H1 (cell line): ENCODE measurements at regions not wholly inside any gene's neighbourhood (a gene's known extent, or its start where the extent isn't known, plus 50 kb on each side); places are given as distances from the start of the nearest gene placed in this dataset.
"Not testable (repeated sequence)": the region's sequence is repeated elsewhere in the genome, so short reads cannot be mapped to it uniquely, and the experiment has no call there.

Experiments
- CTCF ChIA-PET: fragments of 300-600 bp; sonication (Branson Sonifier 250); formaldehyde crosslinking; loops from one replicate; lab custom pipeline; 2021; ENCODE audit not compliant: partially characterized antibody; lab: Charles Lee
- POLR2A ChIA-PET: fragments of 300-600 bp; sonication (Branson Sonifier 250); formaldehyde crosslinking; loops from one replicate; lab custom pipeline; 2021; ENCODE audit warnings: inconsistent platforms; ENCODE audit not compliant: partially characterized antibody; lab: Charles Lee
- DNase-seq, 2 experiments: peaks; one replicate each; pipeline versions ENCODE4 v3.0.0 to v3.0.0-alpha.2; 2010 to 2022; ENCODE audit warnings: low spot score in 2 of 2, low read depth in 1 of 2, mixed read lengths in 1 of 2
- FAIRE-seq: peaks from 2 replicates; lab custom pipeline; 2011; peaks lifted over from hg19 to GRCh38; lab: Jason Lieb, UNC
- H2AFZ ChIP-seq: 2 replicates; pipeline ENCODE4 v1.8.1; 2012; ENCODE audit warnings: low read length, inconsistent platforms
- H2AK5ac ChIP-seq: 2 replicates; pipeline ENCODE4 v1.6.1; 2013; ENCODE audit warnings: low read depth, low read length
- H2BK120ac ChIP-seq: replicated peaks from 2 replicates; pipeline ENCODE3; 2013; ENCODE audit warnings: low read depth, low read length, inconsistent platforms
- H2BK12ac ChIP-seq: 2 replicates; pipeline ENCODE4 v1.6.1; 2013; ENCODE audit warnings: low read depth, low read length
- H2BK15ac ChIP-seq: 2 replicates; pipeline ENCODE4 v1.6.1; 2013; ENCODE audit warnings: low read length
- H2BK20ac ChIP-seq: 2 replicates; pipeline ENCODE4 v1.6.1; 2013; ENCODE audit warnings: low read length
- H2BK5ac ChIP-seq: 2 replicates; pipeline ENCODE4 v1.6.1; 2013; ENCODE audit warnings: low read depth, low read length
- H3K14ac ChIP-seq: 2 replicates; pipeline ENCODE4 v1.6.1; 2013; ENCODE audit warnings: inconsistent platforms; ENCODE audit not compliant: insufficient read length
- H3K18ac ChIP-seq: 2 replicates; pipeline ENCODE4 v1.6.1; 2013; ENCODE audit warnings: low read length; ENCODE audit errors: extremely low read depth
- H3K23ac ChIP-seq: 2 replicates; pipeline ENCODE4 v1.6.1; 2013; ENCODE audit warnings: inconsistent platforms; ENCODE audit not compliant: insufficient read length
- H3K23me2 ChIP-seq: 2 replicates; pipeline ENCODE4 v1.6.1; 2013; ENCODE audit warnings: low read depth, low read length
- H3K27ac ChIP-seq: 2 replicates; pipeline ENCODE4 v1.6.1; 2011; ENCODE audit warnings: low read depth, low read length, inconsistent platforms
- H3K27me3 ChIP-seq, 4 experiments: replicated peaks in 1 of 4; 1 replicate in 1 of 4; 2 replicates in 3 of 4; pipeline versions ENCODE4 v1.6.1 to v1.8.1; 2011 to 2013; ENCODE audit warnings: low read length in 3 of 4, mild to moderate bottlenecking in 3 of 4, inconsistent platforms in 2 of 4, mixed read lengths in 2 of 4, moderate library complexity in 1 of 4; ENCODE audit not compliant: control insufficient read depth in 3 of 4, insufficient read depth in 3 of 4; ENCODE audit errors: extremely low read depth in 1 of 4
- H3K36me3 ChIP-seq, 4 experiments: 2 replicates each; pipeline versions ENCODE4 v1.6.1 to v1.8.1; 2011 to 2013; ENCODE audit warnings: mild to moderate bottlenecking in 4 of 4, low read length in 3 of 4, moderate library complexity in 2 of 4, control low read depth in 1 of 4, inconsistent platforms in 1 of 4; ENCODE audit not compliant: insufficient read depth in 4 of 4, control insufficient read depth in 2 of 4
- H3K4ac ChIP-seq: replicated peaks from 2 replicates; pipeline ENCODE3; 2013; ENCODE audit warnings: low read length, low read depth, mixed read lengths, inconsistent platforms; ENCODE audit not compliant: insufficient read length
- H3K4me1 ChIP-seq, 4 experiments: replicated peaks in 1 of 4; 1 replicate in 1 of 4; 2 replicates in 3 of 4; pipeline versions ENCODE4 v1.6.1 to v1.8.1; 2011 to 2013; ENCODE audit warnings: low read length in 3 of 4, inconsistent platforms in 2 of 4, mixed read lengths in 1 of 4; ENCODE audit not compliant: insufficient read depth in 4 of 4, control insufficient read depth in 3 of 4
- H3K4me2 ChIP-seq, 2 experiments: 2 replicates each; pipeline versions ENCODE4 v1.6.1 to v1.8.1; 2011 to 2013; ENCODE audit warnings: low read depth in 2 of 2, low read length in 2 of 2, control low read depth in 1 of 2, inconsistent platforms in 1 of 2, mild to moderate bottlenecking in 1 of 2; ENCODE audit not compliant: insufficient read depth in 1 of 2
- H3K4me3 ChIP-seq, 4 experiments: fragments of 200-600, 300-600 bp in 1 of 4; sonication (generic), shearing (Covaris generic), sonication (Bioruptor Twin) in 1 of 4; 2 replicates each; pipeline versions ENCODE4 v1.5.1 to v1.8.1; 2011 to 2016; ENCODE audit warnings: low read length in 4 of 4, low read depth in 3 of 4, control low read depth in 2 of 4, inconsistent platforms in 2 of 4, mild to moderate bottlenecking in 2 of 4, mixed read lengths in 1 of 4, moderate library complexity in 1 of 4; ENCODE audit not compliant: insufficient read depth in 2 of 4; ENCODE audit errors: extremely low read depth in 1 of 4
- H3K56ac ChIP-seq: replicated peaks from 2 replicates; pipeline ENCODE3; 2013; ENCODE audit warnings: low read depth, mild to moderate bottlenecking, mixed read lengths, low read length, inconsistent platforms; ENCODE audit not compliant: insufficient read length
- H3K79me1 ChIP-seq: 2 replicates; pipeline ENCODE4 v1.6.1; 2013; ENCODE audit warnings: low read depth, low read length, control low read depth
- H3K79me2 ChIP-seq, 2 experiments: 2 replicates each; pipeline versions ENCODE4 v1.6.1 to v1.8.1; 2012 to 2013; ENCODE audit warnings: low read length in 2 of 2, mild to moderate bottlenecking in 2 of 2, inconsistent platforms in 1 of 2; ENCODE audit not compliant: insufficient read depth in 2 of 2, control insufficient read depth in 1 of 2
- H3K9ac ChIP-seq, 4 experiments: replicated peaks in 1 of 4; 1 replicate in 1 of 4; 2 replicates in 3 of 4; pipeline versions ENCODE4 v1.6.1 to v1.8.1; 2011 to 2013; ENCODE audit warnings: low read depth in 3 of 4, low read length in 3 of 4, control low read depth in 2 of 4, mild to moderate bottlenecking in 2 of 4, moderate library complexity in 2 of 4, inconsistent platforms in 1 of 4; ENCODE audit errors: extremely low read depth in 1 of 4
- H3K9me3 ChIP-seq, 2 experiments: 2 replicates each; pipeline versions ENCODE4 v1.6.1 to v1.8.1; 2012 to 2013; ENCODE audit warnings: mild to moderate bottlenecking in 2 of 2, moderate library complexity in 2 of 2, control low read depth in 1 of 2, inconsistent platforms in 1 of 2, low read depth in 1 of 2, low read length in 1 of 2, mixed read lengths in 1 of 2; ENCODE audit not compliant: insufficient read depth in 2 of 2
- H4K20me1 ChIP-seq, 2 experiments: replicated peaks in 1 of 2; 2 replicates each; pipeline versions ENCODE3 to v1.8.1; 2011 to 2013; ENCODE audit warnings: inconsistent platforms in 2 of 2, low read length in 2 of 2, mild to moderate bottlenecking in 1 of 2; ENCODE audit not compliant: insufficient read depth in 2 of 2, control insufficient read depth in 1 of 2
- H4K5ac ChIP-seq: 2 replicates; pipeline ENCODE4 v1.6.1; 2013; ENCODE audit warnings: low read length, low read depth, mixed read lengths, inconsistent platforms; ENCODE audit not compliant: insufficient read length
- H4K8ac ChIP-seq: 2 replicates; pipeline ENCODE4 v1.8.0; 2013; ENCODE audit warnings: mild to moderate bottlenecking, moderate library complexity, low read length, inconsistent platforms; ENCODE audit not compliant: insufficient read depth; ENCODE audit errors: extremely low read depth
- H4K91ac ChIP-seq: replicated peaks from 2 replicates; pipeline ENCODE3; 2013; ENCODE audit warnings: low read length, mixed read lengths, inconsistent platforms; ENCODE audit not compliant: insufficient read length
- WGBS, 2 experiments: shearing (Covaris generic) in 1 of 2; methylation state at CpG; one replicate each; pipeline versions ENCODE4 v1.1.6 to v1.1.7; 2013 to 2015; ENCODE audit warnings: low lambda C conversion rate in 2 of 2, mixed read lengths in 2 of 2, inconsistent platforms in 1 of 2, low coverage in 1 of 2, missing lambda C conversion rate in 1 of 2; ENCODE audit not compliant: insufficient replicate concordance in 2 of 2, insufficient coverage in 1 of 2, insufficient read length in 1 of 2; ENCODE audit errors: extremely low coverage in 1 of 2, missing lambda C conversion rate in 1 of 2; 5-methylcytosine and 5-hydroxymethylcytosine counted together

DNA sequence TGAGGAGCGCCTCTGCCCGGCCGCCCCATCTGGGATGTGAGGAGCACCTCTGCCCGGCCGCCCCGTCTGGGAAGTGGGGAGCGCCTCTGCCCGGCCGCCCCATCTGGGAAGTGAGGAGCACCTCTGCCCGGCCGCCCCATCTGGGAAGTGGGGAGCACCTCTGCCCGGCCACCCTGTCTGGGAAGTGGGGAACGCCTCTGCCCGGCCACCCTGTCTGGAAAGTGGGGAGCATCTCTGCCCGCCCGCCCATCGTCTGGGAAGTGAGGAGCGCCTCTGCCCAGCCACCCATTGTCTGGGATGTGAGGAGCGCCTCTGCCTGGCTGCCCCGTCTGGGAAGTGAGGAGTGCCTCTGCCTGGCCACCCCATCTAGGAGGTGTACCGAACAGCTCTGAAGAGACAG lies 788.1 kb downstream of the PLA2G4A start:
- H3K4me2 ChIP-seq, H3K23ac ChIP-seq, H3K56ac ChIP-seq, FAIRE-seq, H2BK5ac ChIP-seq, POLR2A ChIA-PET, H2BK12ac ChIP-seq, H4K91ac ChIP-seq, H3K4me3 ChIP-seq, H3K79me2 ChIP-seq, CTCF ChIA-PET, H3K27me3 ChIP-seq, H2AK5ac ChIP-seq, H2BK120ac ChIP-seq, H3K18ac ChIP-seq, H3K23me2 ChIP-seq, H3K36me3 ChIP-seq, H3K4me1 ChIP-seq, DNase-seq, H2BK20ac ChIP-seq, H4K20me1 ChIP-seq, H3K79me1 ChIP-seq, H4K8ac ChIP-seq, H3K14ac ChIP-seq, H2BK15ac ChIP-seq, H4K5ac ChIP-seq, H3K27ac ChIP-seq, H3K4ac ChIP-seq, H2AFZ ChIP-seq, H3K9ac ChIP-seq: not testable (repeated sequence)
- H3K9me3 ChIP-seq, result peaks cover 11 to 29% of the 10 kb centered on the region in 2 experiments
- 82% methylated on average over 12 of the region's 21 CpGs; no CpG with 5 or more reads in 1 of the 2 experiments for WGBS, 2 experiments
